ENCODE measurements at regions not wholly inside any gene's neighbourhood (a gene's known extent, or its start where the extent isn't known, plus 50 kb on each side); places are given as distances from the start of the nearest gene placed in this dataset.

DNA sequence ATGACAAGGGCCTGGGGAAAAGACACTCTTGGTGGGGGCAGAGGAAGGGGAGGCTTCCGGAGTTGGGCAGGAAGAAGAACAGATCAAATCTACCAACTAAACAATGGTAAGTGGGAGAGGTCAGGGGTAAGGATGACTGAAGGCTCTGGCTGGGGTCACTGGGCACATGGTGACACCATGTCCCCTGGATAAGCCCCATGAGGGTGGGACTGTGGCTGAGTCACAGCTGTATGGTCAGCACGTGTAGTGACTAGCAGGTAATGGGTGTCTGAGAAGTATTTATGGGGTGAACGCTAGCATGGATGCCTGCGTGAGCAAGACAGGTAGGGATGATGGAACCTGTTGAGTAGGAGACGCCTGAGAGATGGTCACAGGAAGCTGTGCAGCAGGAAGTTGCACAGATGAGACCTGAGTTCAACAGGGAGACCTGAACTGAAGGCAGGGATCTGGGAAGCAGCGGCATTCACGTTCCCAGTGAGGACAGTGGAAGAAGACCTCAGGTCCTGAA is 64.5 kb upstream of the SNX9 start:
- H3K4me3 Mint-ChIP-seq, result no peak overlapping the region
- no peaks in the 10 kb centered on the region for H3K9me3 ChIP-seq (ENCODE audit: control insufficient read depth, low read depth, low read length)
- no peak overlapping the region for H3T11ph ChIP-seq (ENCODE audit: low read length)
- no CpG with 5 or more reads among the region's 7 CpGs for WGBS (ENCODE audit: extremely low coverage, insufficient read length, low lambda C conversion rate)
- no peak overlapping the region for H3K23ac ChIP-seq (ENCODE audit: insufficient read length, low read depth, low read length)
- no peak overlapping the region for H3K18ac ChIP-seq (ENCODE audit: insufficient read length, low read depth, low read length)
- no peaks in the 10 kb centered on the region for H3K79me2 ChIP-seq (ENCODE audit: insufficient read depth, low read length)
- no peaks in the 10 kb centered on the region for H3K23me2 ChIP-seq (ENCODE audit: insufficient read length, low read depth, low read length, poor library complexity, severe bottlenecking)
- peaks cover 47 to 61% of the 10 kb centered on the region in 2 experiments for H3K4me1 Mint-ChIP-seq
- peaks cover 14% of the 10 kb centered on the region; the same call in 1 of the 2 replicates for H3K4me1 ChIP-seq (ENCODE audit: insufficient read depth, low read length)
- H2AFZ ChIP-seq (ENCODE audit: low read length), result no peak overlapping the region
- H3K27ac ChIP-seq (ENCODE audit: insufficient read length, low read depth, low read length), result no peak overlapping the region
- peaks cover 2 to 14% (median 9%) of the 10 kb centered on the region in 3 experiments; a peak in 4 of 7 replicates for H3K36me3 Mint-ChIP-seq (ENCODE audit: insufficient read depth in 1 of 3, low read depth in 3 of 3)
- H2BK120ac ChIP-seq (ENCODE audit: low read depth, low read length, poor library complexity, severe bottlenecking), result no peak overlapping the region
- no peak overlapping the region for H2BK15ac ChIP-seq (ENCODE audit: low read depth, low read length)
- H3K9me3 Mint-ChIP-seq, result peaks cover 4 to 10% of the 10 kb centered on the region in 2 experiments
- no peak overlapping the region for H2BK5ac ChIP-seq (ENCODE audit: insufficient read length, low read length)
- no peak overlapping the region for H4K5ac ChIP-seq (ENCODE audit: insufficient read length, low read depth, low read length)
- H4K8ac ChIP-seq (replicated peaks; ENCODE audit: insufficient read length, low read depth, low read length), result no peak overlapping the region
- H3K27me3 Mint-ChIP-seq (ENCODE audit: low read depth), result peaks cover 43% of the 10 kb centered on the region
- H3K14ac ChIP-seq (ENCODE audit: insufficient read depth, low read length), result no peak overlapping the region
- no peak overlapping the region for H2BK12ac ChIP-seq (ENCODE audit: insufficient read length, low read depth, low read length)
- H3K27ac Mint-ChIP-seq, result no peak overlapping the region
- H3K27me3 ChIP-seq (ENCODE audit: insufficient read depth, low read length), result no peaks in the 10 kb centered on the region
- H3K9ac ChIP-seq (ENCODE audit: extremely low read depth, insufficient read length, low read length), result no peak overlapping the region
- no peak overlapping the region for H2BK20ac ChIP-seq (ENCODE audit: low read depth, low read length, poor library complexity, severe bottlenecking)
- H3K56ac ChIP-seq (ENCODE audit: insufficient read length, low read depth, low read length), result no peak overlapping the region
- no peak overlapping the region for H3K4ac ChIP-seq (ENCODE audit: low read depth, low read length)
- no peak overlapping the region for H4K91ac ChIP-seq (ENCODE audit: insufficient read length, low read depth, low read length)
- H3K79me1 ChIP-seq (ENCODE audit: insufficient read depth, low read depth, low read length, poor library complexity, severe bottlenecking), result no peaks in the 10 kb centered on the region
- no peak for DNase-seq
- TF ChIP-seq, protein P1, sequence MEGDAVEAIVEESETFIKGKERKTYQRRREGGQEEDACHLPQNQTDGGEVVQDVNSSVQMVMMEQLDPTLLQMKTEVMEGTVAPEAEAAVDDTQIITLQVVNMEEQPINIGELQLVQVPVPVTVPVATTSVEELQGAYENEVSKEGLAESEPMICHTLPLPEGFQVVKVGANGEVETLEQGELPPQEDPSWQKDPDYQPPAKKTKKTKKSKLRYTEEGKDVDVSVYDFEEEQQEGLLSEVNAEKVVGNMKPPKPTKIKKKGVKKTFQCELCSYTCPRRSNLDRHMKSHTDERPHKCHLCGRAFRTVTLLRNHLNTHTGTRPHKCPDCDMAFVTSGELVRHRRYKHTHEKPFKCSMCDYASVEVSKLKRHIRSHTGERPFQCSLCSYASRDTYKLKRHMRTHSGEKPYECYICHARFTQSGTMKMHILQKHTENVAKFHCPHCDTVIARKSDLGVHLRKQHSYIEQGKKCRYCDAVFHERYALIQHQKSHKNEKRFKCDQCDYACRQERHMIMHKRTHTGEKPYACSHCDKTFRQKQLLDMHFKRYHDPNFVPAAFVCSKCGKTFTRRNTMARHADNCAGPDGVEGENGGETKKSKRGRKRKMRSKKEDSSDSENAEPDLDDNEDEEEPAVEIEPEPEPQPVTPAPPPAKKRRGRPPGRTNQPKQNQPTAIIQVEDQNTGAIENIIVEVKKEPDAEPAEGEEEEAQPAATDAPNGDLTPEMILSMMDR (conservative IDR thresholded peaks at IDR 0.05), result no peak
- no peak overlapping the region for H3K4me2 ChIP-seq (ENCODE audit: insufficient read depth, insufficient read length, low read length)
- no peak overlapping the region for H2AK5ac ChIP-seq (ENCODE audit: insufficient read length, low read length)
- no peaks in the 10 kb centered on the region for H4K20me1 ChIP-seq (ENCODE audit: control insufficient read depth, insufficient read depth, insufficient read length)
